HG03139 (cell line): ENCODE measurements at regions not wholly inside any gene's neighbourhood (a gene's known extent, or its start where the extent isn't known, plus 50 kb on each side); places are given as distances from the start of the nearest gene placed in this dataset.

ENCODE experiments used
- ATAC-seq: cut with Tn5 transposase; IDR thresholded peaks from one replicate; pipeline ENCODE4 v1.9.1; 2021; ENCODE audit not compliant: unreplicated experiment

GRCh38 chr11:81470446-81470845 is 1263.2 kb downstream of the FAM181B start:
- ATAC-seq, result no peak

GRCh38 chr11:81459766-81460306 is 1273.8 kb downstream of the FAM181B start:
- ATAC-seq, result no peak

- ATAC-seq, result no peak
Measured at GRCh38 chr11:81449588-81450156, 1284.0 kb downstream of the FAM181B start.

GRCh38 chr11:81444297-81444696 is 1289.4 kb downstream of the FAM181B start:
- ATAC-seq, result no peak

GRCh38 chr11:81432333-81432732 is 1301.3 kb downstream of the FAM181B start:
- no peak for ATAC-seq

GRCh38 chr11:81424822-81425221 is 1308.8 kb downstream of the FAM181B start:
- ATAC-seq, result no peak

GRCh38 chr11:81422402-81422801 is 1311.3 kb downstream of the FAM181B start:
- no peak for ATAC-seq

GRCh38 chr11:81421251-81421860 is 1312.3 kb downstream of the FAM181B start:
- no peak for ATAC-seq

- ATAC-seq, result no peak
Measured at GRCh38 chr11:81420668-81421250, 1312.9 kb downstream of the FAM181B start.

- no peak for ATAC-seq
Measured at GRCh38 chr11:81397316-81397715, 1336.3 kb downstream of the FAM181B start.

GRCh38 chr11:81394311-81394710 is 1339.4 kb downstream of the FAM181B start:
- ATAC-seq, result no peak

- no peak for ATAC-seq
Measured at GRCh38 chr11:81388326-81388725, 1345.3 kb downstream of the FAM181B start.

GRCh38 chr11:81380395-81380794 is 1353.3 kb downstream of the FAM181B start:
- ATAC-seq, result no peak

- no peak for ATAC-seq
Measured at GRCh38 chr11:81377418-81377817, 1356.2 kb downstream of the FAM181B start.

GRCh38 chr11:81373986-81374385 is 1359.7 kb downstream of the FAM181B start:
- ATAC-seq, result no peak

GRCh38 chr11:81368192-81368591 is 1365.5 kb downstream of the FAM181B start:
- ATAC-seq, result no peak

GRCh38 chr11:81365496-81365895 is 1368.2 kb downstream of the FAM181B start:
- no peak for ATAC-seq

- no peak for ATAC-seq
Measured at GRCh38 chr11:81359476-81359875, 1374.2 kb downstream of the FAM181B start.

GRCh38 chr11:81345609-81346008 is 1388.1 kb downstream of the FAM181B start:
- no peak for ATAC-seq

- ATAC-seq, result no peak
Measured at GRCh38 chr11:81342966-81343365, 1390.7 kb downstream of the FAM181B start.

GRCh38 chr11:81340225-81340624 is 1393.4 kb downstream of the FAM181B start:
- no peak for ATAC-seq

GRCh38 chr11:81339521-81339920 is 1394.1 kb downstream of the FAM181B start:
- no peak for ATAC-seq
